ENCODE measurements at regions not wholly inside any gene's neighbourhood (a gene's known extent, or its start where the extent isn't known, plus 50 kb on each side); places are given as distances from the start of the nearest gene placed in this dataset.

GRCh38 chr10:128599030-128599429 lies 472.8 kb upstream of the MKI67 start:
- no peak for DNase-seq

GRCh38 chr10:128599538-128599937 lies 473.3 kb upstream of the MKI67 start:
- no peak for DNase-seq

DNA sequence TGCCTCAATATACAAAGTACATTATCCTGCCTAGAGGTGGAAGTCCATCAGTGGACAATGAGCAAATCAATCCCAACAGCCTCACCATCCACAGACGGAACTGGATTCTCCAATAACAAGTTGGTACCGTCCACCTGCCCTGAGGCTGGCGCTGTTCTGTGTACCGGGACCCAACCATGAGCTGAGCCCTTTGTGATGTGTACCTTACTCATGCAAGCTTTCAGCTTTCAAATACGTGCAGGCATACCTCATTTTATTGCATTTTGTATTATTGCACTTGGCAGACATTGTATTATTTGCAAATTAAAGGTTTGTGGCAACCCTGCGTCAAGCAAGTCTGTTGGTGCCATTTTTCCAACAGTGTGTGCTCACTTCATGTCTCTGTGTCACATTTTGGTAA lies 476.0 kb upstream of the MKI67 start:
- no peak for DNase-seq

GRCh38 chr10:128604025-128604424 lies 477.8 kb upstream of the MKI67 start:
- no peak for DNase-seq

GRCh38 chr10:128605180-128605579 lies 479.0 kb upstream of the MKI67 start:
- DNase-seq = no peak

- no peak for DNase-seq
Measured at GRCh38 chr10:128606055-128606454, 479.8 kb upstream of the MKI67 start.

GRCh38 chr10:128608791-128609190 lies 482.6 kb upstream of the MKI67 start:
- DNase-seq = no peak

DNA sequence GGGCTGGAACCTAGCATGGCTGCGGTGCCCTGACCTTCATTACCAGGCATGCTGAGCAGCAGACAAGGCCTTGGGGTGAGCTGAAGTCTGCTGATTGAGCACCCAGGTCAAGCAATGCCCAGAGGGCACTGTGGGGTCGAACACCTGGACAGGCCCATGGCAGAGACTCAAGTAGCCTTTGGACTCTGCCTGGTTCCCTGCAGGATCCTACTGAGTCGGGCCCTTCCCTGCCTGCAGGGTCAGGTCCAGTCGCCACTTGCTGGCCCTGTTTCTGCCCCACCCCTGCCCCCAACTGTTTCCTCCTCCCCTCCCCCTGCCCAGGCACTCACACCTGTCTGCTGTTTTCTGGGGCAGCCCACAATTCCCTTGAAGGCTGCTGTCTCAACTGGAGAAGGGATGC lies 483.2 kb upstream of the MKI67 start:
- DNase-seq = no peak

DNA sequence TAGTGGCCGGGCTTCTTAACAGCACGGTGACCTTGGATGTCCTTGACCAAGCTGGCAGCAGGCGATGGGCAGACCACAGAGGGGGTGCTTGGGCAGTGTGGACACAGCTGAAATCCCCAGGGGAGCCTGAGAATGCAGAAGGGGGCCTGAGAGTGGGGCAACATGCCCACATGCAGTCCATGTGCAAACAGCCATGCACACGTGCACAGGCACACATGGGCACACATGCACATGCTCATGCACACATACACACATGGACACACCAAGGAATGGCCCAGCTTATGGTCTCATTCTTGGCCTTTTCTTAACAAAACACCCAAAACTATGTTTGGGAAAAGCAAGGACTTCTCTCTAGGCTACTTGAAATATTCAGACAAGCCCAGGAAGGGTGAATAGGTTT lies 483.9 kb upstream of the MKI67 start:
- no peak for DNase-seq

DNA sequence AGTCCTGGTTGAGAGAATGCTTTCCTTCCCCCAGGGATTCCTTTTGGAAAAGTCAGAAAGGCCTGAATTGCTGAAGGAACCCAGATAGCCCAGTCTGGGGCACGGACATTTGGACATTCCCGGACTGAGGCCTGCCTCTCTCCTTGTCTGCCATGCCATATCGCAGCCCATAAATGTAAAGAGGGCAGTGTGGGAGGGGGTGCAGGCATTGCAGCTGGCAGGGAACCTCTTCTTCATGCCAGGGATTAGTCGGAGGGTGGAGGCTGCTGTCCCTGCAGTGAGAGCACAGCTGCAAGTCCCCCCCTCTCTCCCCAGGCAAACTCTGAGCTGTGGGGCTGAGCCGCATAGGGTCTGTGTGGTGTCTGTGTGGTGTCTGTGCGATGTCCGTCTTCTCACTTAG lies 486.0 kb upstream of the MKI67 start:
- DNase-seq = no peak

DNA sequence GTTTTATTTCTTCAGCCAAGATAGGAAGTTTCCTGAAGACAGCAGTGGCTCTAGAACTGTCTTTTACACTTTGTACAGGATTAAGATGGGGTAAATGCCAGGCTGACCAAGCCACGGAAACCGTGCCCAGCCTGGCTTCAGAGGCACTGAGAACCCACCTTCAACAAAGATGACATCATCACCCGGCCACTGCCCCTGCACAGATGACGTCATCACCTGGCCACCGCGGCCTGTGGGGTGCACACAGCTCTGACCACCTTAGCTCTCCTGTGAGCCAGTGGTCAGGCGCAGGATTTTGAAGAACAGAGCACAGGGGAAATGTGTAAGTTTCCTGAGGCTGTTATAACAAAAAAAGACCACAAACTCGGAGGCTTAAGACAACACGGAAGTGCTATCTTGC lies 486.4 kb upstream of the MKI67 start:
- DNase-seq = no peak

DNA sequence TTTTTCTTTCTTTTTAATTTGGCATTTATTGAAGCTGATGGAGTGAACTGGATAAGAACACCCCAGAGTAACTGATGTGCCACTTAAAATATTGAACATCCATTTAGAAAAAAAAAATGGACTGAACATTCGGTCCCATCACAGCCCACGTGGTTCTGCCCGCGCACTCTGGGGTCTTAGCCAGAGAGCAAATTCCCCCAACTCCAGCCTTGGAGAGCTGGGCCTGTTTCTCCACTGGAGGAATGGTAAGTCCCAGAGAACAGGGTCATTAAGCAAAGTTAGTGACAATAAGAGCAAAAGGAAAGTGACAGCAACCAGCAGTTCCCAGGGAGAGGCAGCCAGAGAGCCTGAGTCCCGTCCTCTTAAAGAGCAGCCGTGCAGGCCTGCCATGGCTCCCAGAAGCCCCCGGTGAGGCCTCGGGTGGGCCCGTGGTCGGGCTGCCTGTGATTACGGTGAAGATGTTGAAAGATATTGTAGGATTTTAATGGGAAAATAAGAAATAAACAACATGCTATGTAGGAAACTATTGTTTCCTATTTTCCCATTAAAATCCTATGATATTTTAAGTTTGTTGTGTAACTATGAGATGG lies 487.9 kb upstream of the MKI67 start:
- no peak for DNase-seq

GRCh38 chr10:128614802-128615553 lies 488.8 kb upstream of the MKI67 start:
- no peak for DNase-seq

DNA sequence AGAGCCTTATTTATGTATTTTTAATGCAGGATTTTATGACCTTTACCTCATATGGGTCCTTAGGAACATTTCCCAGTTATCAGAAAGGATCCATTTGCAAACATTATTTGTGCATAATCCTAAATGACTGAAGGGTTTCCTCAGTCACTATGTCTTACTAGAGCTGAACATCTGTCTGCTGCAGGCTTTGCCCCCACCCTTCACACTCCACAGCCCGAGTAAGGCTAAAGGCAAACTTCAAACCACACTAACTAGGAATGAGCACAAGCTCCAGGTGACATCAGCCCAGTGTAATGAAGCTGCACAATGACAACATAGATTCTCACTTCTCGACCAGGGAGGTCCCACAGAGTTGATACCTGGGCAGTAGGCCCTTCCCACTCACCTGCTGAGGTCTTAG lies 491.3 kb upstream of the MKI67 start:
- no peak for DNase-seq

GRCh38 chr10:128622706-128623105 lies 496.5 kb upstream of the MKI67 start:
- DNase-seq = no peak

DNA sequence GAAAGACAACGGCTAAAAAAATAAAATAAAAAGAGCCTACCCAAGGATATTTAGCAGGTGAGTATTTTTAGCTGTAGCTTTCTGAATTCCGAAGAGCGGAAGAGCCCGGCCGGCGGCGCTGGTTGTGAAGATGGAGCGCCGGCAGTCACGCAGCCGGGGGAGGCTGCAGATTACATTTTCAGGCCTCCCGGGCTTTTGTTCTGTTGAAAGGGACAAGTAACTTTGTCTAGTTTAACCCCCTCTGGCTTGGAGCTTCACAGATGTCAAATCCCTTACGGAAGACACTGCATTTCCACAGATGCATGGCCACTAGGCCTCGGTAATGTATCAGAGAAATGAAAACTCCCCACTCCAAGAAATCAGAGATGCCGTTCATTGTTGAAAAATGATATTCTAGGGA lies 497.6 kb upstream of the MKI67 start:
- DNase-seq = no peak

- no peak for DNase-seq
Measured at GRCh38 chr10:128624656-128625530, 498.7 kb upstream of the MKI67 start.

GRCh38 chr10:128625926-128626325 lies 499.7 kb upstream of the MKI67 start:
- no peak for DNase-seq

DNA sequence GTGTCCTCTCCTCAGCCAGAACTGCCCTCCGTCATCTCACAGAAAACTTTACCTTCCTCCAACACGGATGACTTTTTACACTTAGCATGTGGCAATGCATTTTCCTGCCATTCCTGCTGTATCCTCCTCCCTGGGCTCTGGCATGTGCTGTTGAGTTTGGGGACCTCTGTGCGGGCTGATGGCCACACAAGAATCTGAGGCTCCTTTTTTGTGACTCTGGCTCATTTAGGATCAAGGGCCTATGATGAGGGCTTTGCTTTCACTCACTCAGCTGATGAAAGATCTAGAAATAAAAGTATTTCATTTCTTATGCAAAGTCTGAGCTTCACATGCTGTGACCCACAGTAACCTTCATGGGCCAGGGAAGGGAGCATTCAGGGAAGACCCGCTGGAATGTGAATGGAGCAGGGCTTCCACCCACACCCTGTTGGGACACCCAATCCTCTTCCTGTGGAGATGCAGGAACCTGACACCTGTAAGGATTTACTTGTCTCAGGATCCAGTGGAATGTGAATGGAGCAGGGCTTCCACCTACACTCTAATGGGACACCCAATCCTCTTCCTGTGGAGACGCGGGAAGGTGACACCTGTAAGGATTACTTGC lies 500.3 kb upstream of the MKI67 start:
- DNase-seq = no peak

DNA sequence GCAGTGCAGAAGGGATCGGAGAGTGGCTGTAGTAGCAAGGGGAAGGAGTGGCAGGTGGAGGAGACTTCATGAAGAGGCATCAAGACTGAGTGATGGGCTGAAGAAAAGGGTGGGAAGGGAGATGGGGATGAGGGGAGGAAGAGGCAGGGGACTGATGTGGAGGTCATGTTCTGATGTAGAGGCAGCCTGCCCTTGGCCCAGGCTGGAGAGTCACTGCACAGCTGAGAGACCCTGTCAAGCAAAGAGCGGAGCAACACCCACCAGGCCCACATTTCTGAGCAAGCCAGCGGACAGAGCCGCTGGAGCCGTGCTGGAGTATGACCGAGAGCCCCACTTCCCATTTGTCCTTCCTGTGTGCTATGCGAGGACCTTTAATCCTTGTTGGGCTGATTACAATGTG lies 501.6 kb upstream of the MKI67 start:
- DNase-seq = no peak

- no peak for DNase-seq
Measured at GRCh38 chr10:128628252-128628651, 502.0 kb upstream of the MKI67 start.

- DNase-seq = no peak
Measured at GRCh38 chr10:128629111-128630096, 503.2 kb upstream of the MKI67 start.
